VCaP (cell line): ENCODE measurements at regions not wholly inside any gene's neighbourhood (a gene's known extent, or its start where the extent isn't known, plus 50 kb on each side); places are given as distances from the start of the nearest gene placed in this dataset.

Source experiments
- H3K27ac ChIP-seq: fragments of 450-650 bp; 2 replicates; pipeline ENCODE4 v1.5.1; 2017
- CTCF ChIP-seq: fragments of 450-650 bp; conservative IDR thresholded peaks from 2 replicates; pipeline ENCODE4 v1.5.1; 2017; ENCODE audit warnings: mild to moderate bottlenecking, moderate library complexity

- no peak overlapping the region for H3K27ac ChIP-seq
- no peak for TF ChIP-seq CTCF
Measured at GRCh38 chr3:150216041-150216811, 191.9 kb upstream of the TSC22D2 start.

DNA sequence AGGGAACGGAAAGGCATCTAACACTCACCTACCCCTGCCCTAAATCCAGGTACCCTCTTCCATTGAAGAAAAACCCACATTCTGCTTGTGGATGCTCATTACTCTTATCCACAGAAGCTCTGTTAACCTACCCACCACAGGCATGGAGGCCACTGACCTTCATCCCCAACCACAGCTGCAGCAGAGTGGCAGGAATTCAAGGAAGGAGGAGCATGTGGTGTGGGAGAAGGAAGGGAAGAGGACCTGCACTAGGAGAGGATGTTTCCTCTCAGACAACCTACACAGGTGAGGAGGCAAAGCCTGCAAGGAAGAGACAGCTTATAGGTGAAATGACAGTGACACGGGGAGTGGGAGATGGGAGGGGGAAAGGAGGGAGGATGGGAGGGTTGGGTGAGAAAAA, 192.5 kb upstream of the TSC22D2 start:
- no peak overlapping the region for H3K27ac ChIP-seq
- no peak for TF ChIP-seq CTCF

DNA sequence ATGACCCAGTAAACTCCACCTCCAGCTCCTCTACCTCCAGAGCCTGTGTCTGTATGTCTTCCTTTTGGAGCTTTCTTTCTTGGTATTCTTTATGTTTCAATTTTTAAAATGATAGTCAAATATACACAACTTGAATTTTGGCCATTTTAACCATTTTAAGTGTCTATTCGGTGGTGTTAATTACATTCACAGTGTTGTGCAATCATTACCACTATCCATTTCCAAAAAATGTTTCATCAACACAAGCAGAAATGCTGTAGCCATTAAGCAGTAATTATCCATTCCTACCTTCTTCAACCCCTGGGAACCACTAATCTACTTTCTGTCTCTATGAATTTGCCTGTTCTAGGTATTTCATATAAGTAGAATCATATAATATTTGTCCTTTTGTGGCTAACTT, 194.5 kb upstream of the TSC22D2 start:
- TF ChIP-seq CTCF: no peak
- no peak overlapping the region for H3K27ac ChIP-seq

DNA sequence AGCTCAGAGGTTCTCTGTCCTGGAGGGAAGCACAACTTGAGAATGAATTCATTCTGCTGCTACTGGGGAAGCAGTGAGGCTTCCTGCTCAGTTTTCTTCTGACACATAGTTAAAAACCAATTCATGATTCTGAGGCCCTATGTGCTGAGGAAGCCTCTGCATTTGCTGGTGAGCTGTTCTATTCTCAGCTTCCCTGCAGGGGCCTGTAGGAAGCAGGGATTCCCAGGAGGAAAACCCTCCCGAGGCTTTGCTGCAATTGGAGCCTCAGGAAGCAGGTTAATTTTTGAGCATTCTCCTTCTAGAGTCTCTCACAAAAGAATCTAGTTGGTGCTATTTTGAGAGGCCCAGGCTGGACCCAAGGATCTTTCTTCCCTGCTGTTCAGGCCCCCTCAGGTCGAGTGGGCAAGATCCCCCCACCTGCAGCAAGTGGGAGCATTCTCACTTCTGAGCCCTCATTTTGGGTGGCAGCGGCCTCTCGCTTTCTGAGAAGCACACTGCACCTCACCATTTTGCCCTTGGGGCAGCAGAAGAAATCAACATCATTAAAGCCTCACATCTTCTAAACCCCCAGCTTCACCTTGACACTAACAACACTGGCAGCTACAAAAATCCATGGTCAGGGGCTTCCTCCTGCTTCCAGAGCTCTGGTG, 197.5 kb upstream of the TSC22D2 start:
- no peak for TF ChIP-seq CTCF
- H3K27ac ChIP-seq: no peak overlapping the region

DNA sequence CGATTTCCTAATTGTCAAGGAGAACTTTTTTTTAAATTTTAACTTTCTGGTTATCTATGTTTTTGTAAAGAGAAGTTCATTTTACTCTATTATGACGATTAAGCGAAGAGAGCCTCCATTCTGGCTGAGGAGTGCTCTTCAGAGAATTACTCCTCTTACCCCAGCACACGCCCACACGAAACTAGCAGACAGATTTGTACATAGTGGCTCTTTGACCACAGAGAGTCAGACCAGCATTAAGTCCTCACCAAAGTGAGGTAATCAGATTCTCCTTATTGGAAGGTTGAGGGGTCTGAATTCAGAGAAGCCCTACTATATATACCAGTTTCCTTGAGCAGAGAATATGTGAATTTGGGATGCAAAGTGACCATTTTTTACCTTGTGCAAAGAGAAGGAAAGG, 204.8 kb upstream of the TSC22D2 start:
- H3K27ac ChIP-seq: no peak overlapping the region
- TF ChIP-seq CTCF: no peak

GRCh38 chr3:150202711-150203110, 205.4 kb upstream of the TSC22D2 start:
- no peak overlapping the region for H3K27ac ChIP-seq
- no peak for TF ChIP-seq CTCF

DNA sequence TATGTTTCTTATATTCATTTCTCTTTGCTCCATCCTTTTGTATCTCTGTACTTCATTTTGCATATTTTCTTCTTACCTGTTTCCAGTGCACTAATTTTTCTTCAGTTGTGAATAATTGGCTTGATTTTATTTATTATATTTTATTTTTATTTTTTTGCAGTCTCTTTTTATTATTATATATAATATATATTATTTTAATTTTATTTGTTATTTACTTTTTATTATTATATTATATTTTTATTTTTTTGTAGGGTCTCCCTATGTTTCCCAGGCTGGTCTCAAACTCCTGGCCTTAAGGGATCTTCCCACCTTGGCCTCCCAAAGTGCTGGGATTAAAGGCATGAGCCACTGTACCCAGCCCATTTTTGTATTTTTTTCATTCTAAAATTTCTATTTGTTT, 213.1 kb upstream of the TSC22D2 start:
- H3K27ac ChIP-seq: peak overlapping the region; percentile 35; the same call in 1 of the 2 replicates
- TF ChIP-seq CTCF: no peak
